IPS DF 6.9 (cell line): ENCODE measurements at regions not wholly inside any gene's neighbourhood (a gene's known extent, or its start where the extent isn't known, plus 50 kb on each side); places are given as distances from the start of the nearest gene placed in this dataset.
"Not testable (repeated sequence)": the region's sequence is repeated elsewhere in the genome, so short reads cannot be mapped to it uniquely, and the experiment has no call there.

Experiments
- DNase-seq: peaks from one replicate; pipeline ENCODE4 v3.0.0-alpha.2; 2013; ENCODE audit warnings: low read depth, low spot score
- H3K27ac ChIP-seq: one replicate; pipeline ENCODE4 v1.5.1; 2013; ENCODE audit warnings: low read length, control low read depth
- H3K27me3 ChIP-seq: 2 replicates; pipeline ENCODE4 v1.6.1; 2013; ENCODE audit warnings: mild to moderate bottlenecking, low read length; ENCODE audit not compliant: control insufficient read depth, insufficient read depth
- H3K36me3 ChIP-seq: 2 replicates; pipeline ENCODE4 v1.6.1; 2013; ENCODE audit warnings: low read length; ENCODE audit not compliant: control insufficient read depth, insufficient read depth
- H3K4me1 ChIP-seq: 2 replicates; pipeline ENCODE4 v1.6.1; 2013; ENCODE audit warnings: low read length; ENCODE audit not compliant: control insufficient read depth, insufficient read depth
- H3K4me3 ChIP-seq: 2 replicates; pipeline ENCODE4 v1.5.1; 2013; ENCODE audit warnings: mild to moderate bottlenecking, low read length
- H3K9me3 ChIP-seq: 2 replicates; pipeline ENCODE4 v1.6.1; 2013; ENCODE audit warnings: low read length, inconsistent platforms; ENCODE audit not compliant: control insufficient read depth, insufficient read depth
- WGBS: extraction: QIAGEN DNeasy Blood & Tissue Kit; methylation state at CpG from one replicate; pipeline ENCODE4 v1.1.7; 2013; ENCODE audit warnings: mixed read lengths, missing lambda C conversion rate; ENCODE audit not compliant: insufficient read length, insufficient coverage; 5-methylcytosine and 5-hydroxymethylcytosine counted together

DNA sequence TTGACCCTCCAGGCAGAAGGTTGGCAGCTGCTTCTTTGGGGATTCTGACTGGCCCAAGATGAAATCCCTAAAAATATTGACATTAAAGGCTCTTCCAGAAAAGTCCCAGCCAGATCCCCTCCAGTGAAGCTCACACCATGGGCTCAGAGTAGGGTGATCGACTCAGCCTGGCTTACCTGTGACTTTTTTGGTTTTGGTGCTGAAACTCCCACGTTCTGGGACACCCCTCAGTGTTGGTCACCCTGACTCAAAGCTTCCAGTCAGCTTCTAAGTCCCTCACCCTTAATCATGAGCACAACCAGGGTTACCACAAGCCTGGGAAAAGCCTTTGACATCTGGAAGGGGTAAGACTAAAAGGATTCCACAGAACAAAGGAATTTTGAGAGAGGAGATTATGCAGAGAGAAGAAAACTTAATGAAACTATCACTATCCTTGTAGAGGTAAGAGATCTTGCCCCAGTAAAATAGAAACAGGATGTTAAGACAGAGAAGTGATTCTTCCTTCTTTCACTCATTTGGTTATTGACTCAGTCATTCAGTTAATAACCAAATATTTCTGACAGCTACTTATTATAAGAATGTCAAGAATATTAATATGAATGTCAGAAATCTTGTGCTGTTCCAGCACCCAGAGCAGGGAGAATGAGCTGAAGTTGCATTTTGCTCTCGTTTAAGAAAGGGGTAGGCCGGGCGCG lies 66.8 kb upstream of the SEC11C start:
- H3K27me3 ChIP-seq: no peaks in the 10 kb centered on the region
- no peak for DNase-seq
- no peak overlapping the region for H3K27ac ChIP-seq
- H3K4me1 ChIP-seq: no peaks in the 10 kb centered on the region
- H3K36me3 ChIP-seq: no peaks in the 10 kb centered on the region
- no CpG with 5 or more reads among the region's 6 CpGs for WGBS
- no peaks in the 10 kb centered on the region for H3K9me3 ChIP-seq
- H3K4me3 ChIP-seq: no peak overlapping the region

DNA sequence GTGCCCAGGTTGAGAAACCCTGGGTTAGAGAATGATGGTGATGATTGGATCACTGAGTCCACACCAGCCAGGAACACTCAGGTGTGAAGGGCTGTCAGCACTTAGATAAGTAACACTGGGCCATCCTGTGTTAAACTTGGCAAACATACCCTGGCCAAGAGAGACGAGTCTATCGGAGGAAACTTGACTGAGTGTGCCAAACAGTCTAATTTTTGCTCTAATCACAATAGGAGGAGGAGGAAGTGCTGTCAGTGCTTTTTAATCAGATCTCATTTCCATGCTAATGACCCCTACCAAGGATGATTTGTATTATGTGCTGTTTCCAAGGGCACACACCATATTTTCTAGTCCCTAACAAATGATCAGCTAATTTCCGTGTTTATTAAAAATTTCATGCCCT lies 63.8 kb upstream of the SEC11C start:
- no CpG with 5 or more reads among the region's 3 CpGs for WGBS
- H3K4me3 ChIP-seq: no peak overlapping the region
- H3K9me3 ChIP-seq: no peaks in the 10 kb centered on the region
- no peak overlapping the region for H3K27ac ChIP-seq
- H3K27me3 ChIP-seq: no peaks in the 10 kb centered on the region
- no peaks in the 10 kb centered on the region for H3K36me3 ChIP-seq
- H3K4me1 ChIP-seq: no peaks in the 10 kb centered on the region
- no peak for DNase-seq

DNA sequence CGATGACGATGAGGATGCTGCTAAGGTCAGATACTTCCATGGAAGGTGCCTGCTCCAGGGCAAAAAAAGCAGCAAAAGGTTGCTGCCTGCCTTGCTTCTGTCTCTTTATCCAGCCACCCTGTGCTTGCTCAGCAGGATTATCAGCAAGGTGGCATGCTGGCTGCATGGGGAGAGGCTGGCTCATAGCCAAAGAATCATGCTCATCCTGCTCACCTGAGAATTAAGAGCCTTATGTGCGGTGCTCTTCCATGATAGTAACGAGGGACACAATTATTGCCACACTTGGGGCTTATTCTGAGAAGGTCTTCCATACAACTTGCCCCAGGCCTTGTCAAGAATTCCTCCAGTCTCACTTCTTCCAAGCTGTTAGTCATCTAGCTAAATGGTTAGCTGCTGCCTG lies 60.4 kb upstream of the SEC11C start:
- no peaks in the 10 kb centered on the region for H3K9me3 ChIP-seq
- H3K4me1 ChIP-seq: no peaks in the 10 kb centered on the region
- H3K36me3 ChIP-seq: no peaks in the 10 kb centered on the region
- no peak for DNase-seq
- no peaks in the 10 kb centered on the region for H3K27me3 ChIP-seq
- no peak overlapping the region for H3K4me3 ChIP-seq
- no CpG with 5 or more reads among the region's 4 CpGs for WGBS
- H3K27ac ChIP-seq: no peak overlapping the region

DNA sequence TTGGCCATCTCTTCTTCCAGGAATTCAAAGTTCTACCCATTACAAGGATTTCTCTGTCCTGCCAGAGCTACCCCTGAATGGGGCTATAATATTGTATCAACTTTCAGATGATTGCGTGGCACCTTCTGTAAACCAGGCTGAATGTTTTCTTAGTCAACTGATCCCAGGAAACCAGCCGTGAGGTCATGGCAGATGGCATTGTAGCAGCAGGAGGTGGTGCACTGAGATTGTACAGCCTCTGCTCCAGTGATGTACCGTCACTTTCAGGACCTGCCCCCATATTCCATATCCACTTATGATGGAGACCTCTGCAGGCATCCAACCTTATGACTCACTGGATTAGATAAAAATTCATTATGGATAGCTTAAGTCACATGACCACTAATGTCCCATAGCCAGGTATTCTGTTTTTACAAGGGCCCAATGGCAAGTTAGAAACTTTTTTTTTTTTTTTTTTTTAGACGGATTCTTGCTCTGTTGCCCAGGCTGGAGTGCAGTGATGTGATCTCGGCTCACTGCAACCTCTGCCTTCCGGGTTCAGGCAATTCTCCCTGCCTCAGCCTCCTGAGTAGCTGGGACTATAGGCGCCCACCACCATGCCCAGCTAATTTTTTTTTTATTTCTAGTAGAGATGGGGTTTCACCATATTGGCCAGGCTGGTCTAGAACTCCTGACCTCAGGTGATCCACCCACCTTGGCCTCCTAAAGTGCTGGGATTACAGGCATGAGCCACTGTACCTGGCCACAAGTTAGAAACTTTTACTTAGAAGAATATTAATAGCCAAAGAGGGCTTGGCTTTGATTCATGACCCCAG lies 59.8 kb upstream of the SEC11C start:
- not testable (repeated sequence) for H3K4me3 ChIP-seq, H3K9me3 ChIP-seq, H3K36me3 ChIP-seq, H3K27ac ChIP-seq, DNase-seq, H3K4me1 ChIP-seq, H3K27me3 ChIP-seq
- no CpG with 5 or more reads among the region's 7 CpGs for WGBS

DNA sequence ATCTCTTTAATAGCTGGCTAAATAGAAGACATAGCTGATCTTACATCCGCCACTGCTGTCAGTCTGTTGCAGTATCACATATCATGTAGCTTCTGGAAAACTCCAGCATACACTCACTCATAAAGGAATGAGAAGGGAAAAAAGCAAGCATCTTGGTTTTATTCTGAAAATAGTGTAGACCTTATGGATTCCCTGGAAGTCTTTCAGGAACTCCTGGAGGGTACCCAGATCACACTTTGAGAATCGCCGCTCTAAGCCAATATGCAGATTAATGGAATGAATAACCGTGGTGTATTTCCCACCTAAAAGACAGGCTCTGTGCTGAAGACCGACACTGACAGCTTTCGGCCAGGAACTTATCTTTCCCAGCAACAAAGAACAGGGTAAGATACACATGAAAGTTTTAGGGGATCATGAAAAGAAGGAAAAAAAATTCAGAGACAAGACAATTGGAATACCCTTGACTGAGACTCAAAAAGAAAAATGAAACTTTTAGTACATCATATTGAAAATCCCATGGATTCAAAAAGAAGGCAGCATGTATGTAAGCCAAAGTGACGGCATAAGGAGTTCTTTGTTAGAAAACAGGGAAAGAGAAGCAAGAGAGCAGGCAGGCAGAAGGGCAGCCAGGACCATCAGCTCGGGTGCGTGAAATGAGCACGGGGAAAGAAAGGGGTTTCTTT lies 56.4 kb upstream of the SEC11C start:
- Histone ChIP-seq H3K4me3 (no peak overlapping the region), H3K27me3 (no peaks in the 10 kb centered on the region), H3K9me3 (no peaks in the 10 kb centered on the region), H3K27ac (no peak overlapping the region), H3K4me1 (no peaks in the 10 kb centered on the region), H3K36me3 (no peaks in the 10 kb centered on the region)
- DNase-seq: no peak
- WGBS: no CpG with 5 or more reads among the region's 10 CpGs

DNA sequence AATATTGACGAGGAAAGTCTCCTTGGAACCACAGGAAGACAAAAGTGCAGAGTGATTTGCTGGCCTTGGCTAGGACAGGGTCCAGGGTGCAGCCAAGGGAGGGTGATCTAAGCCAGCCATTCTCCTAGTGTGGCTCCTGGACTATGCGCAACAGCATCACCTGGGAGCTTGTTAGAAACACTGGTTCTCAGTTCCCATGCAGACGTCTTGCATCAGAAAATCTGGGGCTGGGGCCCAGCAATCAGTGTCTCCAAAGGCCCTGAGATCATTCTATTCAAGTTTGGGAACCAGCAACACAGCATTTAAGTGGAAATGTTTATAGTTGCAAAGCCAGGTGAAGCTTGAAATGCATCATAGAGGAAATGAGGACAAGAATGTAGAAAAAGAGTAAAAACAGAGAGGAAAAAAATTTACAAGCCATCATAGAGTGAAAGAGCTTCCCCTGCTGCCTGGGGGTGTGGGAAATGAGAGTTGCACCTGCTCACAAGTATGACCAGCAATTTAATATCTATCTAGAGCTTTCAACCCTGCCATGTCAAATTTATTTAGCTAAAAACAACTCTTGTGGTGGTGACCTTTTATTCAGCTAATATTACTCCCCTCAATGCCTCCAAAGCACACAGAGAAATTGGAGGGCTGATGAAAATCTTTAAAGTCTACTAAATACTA lies 54.4 kb upstream of the SEC11C start:
- DNase-seq: no peak
- no peaks in the 10 kb centered on the region for H3K4me1 ChIP-seq
- WGBS: no CpG with 5 or more reads among the region's 3 CpGs
- H3K27ac ChIP-seq: no peak overlapping the region
- no peaks in the 10 kb centered on the region for H3K27me3 ChIP-seq
- H3K4me3 ChIP-seq: no peak overlapping the region
- no peaks in the 10 kb centered on the region for H3K36me3 ChIP-seq
- H3K9me3 ChIP-seq: no peaks in the 10 kb centered on the region

DNA sequence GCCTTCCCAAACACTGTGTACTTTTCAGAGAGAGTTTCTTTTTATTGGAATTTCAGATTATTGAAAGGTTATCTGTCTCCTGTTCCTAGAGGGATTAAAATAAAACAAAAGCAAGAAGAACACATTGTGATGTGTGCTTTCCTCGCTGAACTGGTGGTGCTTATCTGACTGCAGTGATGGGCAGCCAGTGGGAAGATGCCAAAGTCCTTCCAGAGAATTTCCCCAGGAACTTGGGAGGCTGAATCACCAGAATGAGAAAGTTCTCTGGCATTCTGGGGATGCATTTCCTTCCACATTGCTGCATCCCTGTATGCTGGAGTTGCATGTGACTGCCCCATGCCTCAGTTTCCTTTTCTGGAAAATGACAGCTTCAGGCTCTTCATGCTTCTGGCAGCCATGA lies 53.9 kb upstream of the SEC11C start:
- no peaks in the 10 kb centered on the region for H3K4me1 ChIP-seq

DNA sequence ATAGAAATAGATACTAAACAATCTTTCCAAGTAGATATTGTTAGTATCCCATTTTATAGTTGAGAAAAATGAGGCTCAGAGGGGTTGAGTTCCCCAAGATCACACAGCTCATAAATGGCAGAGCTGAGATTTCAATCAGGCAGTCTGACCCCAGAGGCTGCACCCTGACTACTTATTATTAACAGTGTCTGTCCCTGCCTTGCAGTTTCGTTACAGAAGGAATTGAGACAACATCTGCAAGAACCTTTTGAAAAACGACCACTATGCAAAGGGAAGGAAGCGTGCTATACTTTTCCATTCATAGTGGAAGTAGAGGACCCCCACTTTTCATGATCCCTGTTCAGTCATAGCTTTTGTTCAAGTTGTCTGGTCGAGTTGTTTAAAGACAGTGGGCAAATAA lies 53.2 kb upstream of the SEC11C start:
- Histone ChIP-seq H3K4me1 (no peaks in the 10 kb centered on the region), H3K9me3 (no peaks in the 10 kb centered on the region), H3K27me3 (no peaks in the 10 kb centered on the region), H3K36me3 (no peaks in the 10 kb centered on the region), H3K27ac (no peak overlapping the region), H3K4me3 (no peak overlapping the region)
- DNase-seq: no peak
- WGBS: no CpG with 5 or more reads among the region's 4 CpGs

More for the DNA sequence above, 53.9 kb upstream of the SEC11C start:
- Histone ChIP-seq H3K27me3 (no peaks in the 10 kb centered on the region), H3K4me3 (no peak overlapping the region), H3K9me3 (no peaks in the 10 kb centered on the region), H3K27ac (no peak overlapping the region), H3K36me3 (no peaks in the 10 kb centered on the region)
- DNase-seq: no peak
- no CpG with 5 or more reads among the region's 1 CpG for WGBS

DNA sequence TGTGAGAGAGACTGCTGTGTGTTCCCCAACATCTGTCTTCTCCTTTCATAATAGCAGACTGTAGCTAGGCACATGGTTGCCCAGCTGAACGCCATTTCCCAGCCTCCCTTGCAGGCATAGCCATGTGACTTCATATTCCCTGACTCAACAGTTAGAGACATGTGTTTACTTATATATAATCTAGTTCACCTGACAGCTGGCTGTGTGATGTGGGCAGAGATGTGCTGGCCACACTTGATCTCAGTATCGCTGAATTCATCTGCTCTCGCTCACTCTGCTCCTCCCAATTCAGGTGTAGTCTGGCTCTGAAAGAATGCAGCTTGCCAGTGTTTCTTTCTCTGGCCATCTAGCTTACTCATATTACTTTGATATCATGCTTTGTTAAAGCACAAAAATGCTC lies 52.3 kb upstream of the SEC11C start:
- H3K4me1 ChIP-seq: no peaks in the 10 kb centered on the region
- H3K36me3 ChIP-seq: no peaks in the 10 kb centered on the region
- no peaks in the 10 kb centered on the region for H3K9me3 ChIP-seq
- no peak overlapping the region for H3K4me3 ChIP-seq
- H3K27me3 ChIP-seq: no peaks in the 10 kb centered on the region
- no peak overlapping the region for H3K27ac ChIP-seq
- WGBS: no CpG with 5 or more reads among the region's 3 CpGs
- no peak for DNase-seq
